HEK293T (cell line): ENCODE measurements at regions not wholly inside any gene's neighbourhood (a gene's known extent, or its start where the extent isn't known, plus 50 kb on each side); places are given as distances from the start of the nearest gene placed in this dataset.

Experiments used
- CTCF ChIA-PET: fragments of 350-600 bp; formaldehyde crosslinking; extraction: SDS; loops from one replicate; lab custom pipeline; 2021; ENCODE audit warnings: antibody characterized with exemption, inconsistent platforms; lab: Yijun Ruan, JAX
- POLR2A ChIA-PET: fragments of 350-600 bp; formaldehyde crosslinking; extraction: SDS; loops from one replicate; lab custom pipeline; 2020; ENCODE audit warnings: antibody characterized with exemption, inconsistent platforms; lab: Yijun Ruan, JAX
- DNase-seq: peaks from one replicate; pipeline ENCODE4 v3.0.0; 2012; ENCODE audit warnings: mixed read lengths; ENCODE audit errors: extremely low spot score
- ARNT ChIP-seq: fragments of 450-650 bp; IDR thresholded peaks from 2 replicates; pipeline ENCODE4 v1.6.1; 2017; ENCODE audit warnings: mild to moderate bottlenecking
- BHLHE40 ChIP-seq: fragments of 450-650 bp; IDR thresholded peaks from 2 replicates; pipeline ENCODE4 v1.6.1; 2016; ENCODE audit warnings: mild to moderate bottlenecking, moderate library complexity, borderline replicate concordance
- CTBP1 ChIP-seq: fragments of 450-650 bp; IDR thresholded peaks from 2 replicates; pipeline ENCODE4 v1.6.1; 2016; ENCODE audit warnings: borderline replicate concordance
- ELF4 ChIP-seq: fragments of 450-650 bp; IDR thresholded peaks from 2 replicates; pipeline ENCODE4 v1.6.1; 2017; ENCODE audit warnings: antibody characterized with exemption
- FOXA1 ChIP-seq: fragments of 450-650 bp; IDR thresholded peaks from 2 replicates; pipeline ENCODE4 v1.6.1; 2016; ENCODE audit warnings: mild to moderate bottlenecking
- FOXK2 ChIP-seq: fragments of 450-650 bp; IDR thresholded peaks from 2 replicates; pipeline ENCODE4 v1.6.1; 2016; ENCODE audit warnings: mild to moderate bottlenecking
- FOXM1 ChIP-seq: fragments of 450-650 bp; IDR thresholded peaks from 2 replicates; pipeline ENCODE4 v1.6.1; 2017; ENCODE audit warnings: mild to moderate bottlenecking, borderline replicate concordance
- HDGF ChIP-seq: fragments of 450-650 bp; IDR thresholded peaks from 2 replicates; pipeline ENCODE4 v1.6.1; 2017; ENCODE audit warnings: antibody characterized with exemption, borderline replicate concordance
- L3MBTL2 ChIP-seq: fragments of 450-650 bp; conservative IDR thresholded peaks from 2 replicates; pipeline ENCODE4 v1.6.1; 2016; ENCODE audit warnings: mild to moderate bottlenecking
- LEF1 ChIP-seq: fragments of 450-650 bp; IDR thresholded peaks from 2 replicates; pipeline ENCODE4 v1.6.1; 2017; ENCODE audit warnings: mild to moderate bottlenecking, borderline replicate concordance
- NFRKB ChIP-seq: fragments of 450-650 bp; IDR thresholded peaks from 2 replicates; pipeline ENCODE4 v1.6.1; 2016; ENCODE audit warnings: mild to moderate bottlenecking, moderate library complexity
- SP1 ChIP-seq: fragments of 450-650 bp; IDR thresholded peaks from 2 replicates; pipeline ENCODE4 v1.6.1; 2017
- SUZ12 ChIP-seq: fragments of 450-650 bp; IDR thresholded peaks from 2 replicates; pipeline ENCODE4 v1.6.1; 2016; ENCODE audit warnings: mild to moderate bottlenecking
- TARDBP ChIP-seq: fragments of 450-650 bp; IDR thresholded peaks from 2 replicates; pipeline ENCODE4 v1.6.1; 2016
- ZNF384 ChIP-seq: fragments of 450-650 bp; IDR thresholded peaks from 2 replicates; pipeline ENCODE4 v1.6.1; 2016
- TF ChIP-seq, protein P1 (sequence below): fragments of 450-650 bp; IDR thresholded peaks from 2 replicates; pipeline ENCODE4 v1.6.1; 2016

GRCh38 chr7:25718596-25718995, 433.4 kb upstream of the NFE2L3 start:
- ChIA-PET POLR2A (interaction anchor here (0.8 to 1.0 kb wide), 2 partner anchors 10 to 133 kb away, joined by 3 read pairs; no protein-coding TSS in a partner anchor), CTCF (interaction anchor here (1.0 kb wide), 1 partner anchor 9 kb away, joined by 3 read pairs; no protein-coding TSS in a partner anchor)
- no peak for DNase-seq
- TF ChIP-seq TARDBP (no peak), FOXK2 (no peak), SUZ12 (no peak), L3MBTL2 (no peak), BHLHE40 (no peak), CTBP1 (no peak), ELF4 (no peak), ARNT (no peak), FOXA1 (no peak), LEF1 (no peak), HDGF (no peak), SP1 (no peak), ZNF384 (no peak), NFRKB (no peak)
- TF ChIP-seq, protein P1, sequence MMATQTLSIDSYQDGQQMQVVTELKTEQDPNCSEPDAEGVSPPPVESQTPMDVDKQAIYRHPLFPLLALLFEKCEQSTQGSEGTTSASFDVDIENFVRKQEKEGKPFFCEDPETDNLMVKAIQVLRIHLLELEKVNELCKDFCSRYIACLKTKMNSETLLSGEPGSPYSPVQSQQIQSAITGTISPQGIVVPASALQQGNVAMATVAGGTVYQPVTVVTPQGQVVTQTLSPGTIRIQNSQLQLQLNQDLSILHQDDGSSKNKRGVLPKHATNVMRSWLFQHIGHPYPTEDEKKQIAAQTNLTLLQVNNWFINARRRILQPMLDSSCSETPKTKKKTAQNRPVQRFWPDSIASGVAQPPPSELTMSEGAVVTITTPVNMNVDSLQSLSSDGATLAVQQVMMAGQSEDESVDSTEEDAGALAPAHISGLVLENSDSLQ, result no peak

- TF ChIP-seq HDGF (no peak), ELF4 (no peak), ZNF384 (no peak), BHLHE40 (no peak), SUZ12 (no peak), CTBP1 (no peak), FOXA1 (no peak), SP1 (no peak), ARNT (no peak), FOXK2 (no peak), FOXM1 (no peak), L3MBTL2 (no peak), LEF1 (no peak), NFRKB (no peak), TARDBP (no peak)
- TF ChIP-seq, protein P1, result no peak
- CTCF ChIA-PET, result no interaction called here
- DNase-seq, result no peak
- POLR2A ChIA-PET, result interaction anchor here (1.0 to 2.2 kb wide), 2 partner anchors 132 kb away, joined by 3 to 7 read pairs; no protein-coding TSS in a partner anchor
Observed at GRCh38 chr7:25719190-25719896, 432.7 kb upstream of the NFE2L3 start.

GRCh38 chr7:25720427-25720826, 431.6 kb upstream of the NFE2L3 start:
- POLR2A ChIA-PET, result interaction anchor here (2.2 kb wide), 1 partner anchor 131 kb away, joined by 7 read pairs; no protein-coding TSS in a partner anchor
- CTCF ChIA-PET, result interaction anchor here (0.7 to 1.0 kb wide), 3 partner anchors 10 to 128 kb away, joined by 3 to 4 read pairs (median 3); no protein-coding TSS in a partner anchor
- TF ChIP-seq SP1, result no peak
- TF ChIP-seq ELF4, result no peak
- TF ChIP-seq FOXK2, result no peak
- TF ChIP-seq, protein P1, result no peak
- TF ChIP-seq L3MBTL2, result no peak
- no peak for TF ChIP-seq ZNF384
- no peak for TF ChIP-seq LEF1
- no peak for TF ChIP-seq SUZ12
- no peak for TF ChIP-seq NFRKB
- no peak for TF ChIP-seq TARDBP
- TF ChIP-seq HDGF, result no peak
- TF ChIP-seq ARNT, result no peak
- DNase-seq, result peak; percentile 47

DNA sequence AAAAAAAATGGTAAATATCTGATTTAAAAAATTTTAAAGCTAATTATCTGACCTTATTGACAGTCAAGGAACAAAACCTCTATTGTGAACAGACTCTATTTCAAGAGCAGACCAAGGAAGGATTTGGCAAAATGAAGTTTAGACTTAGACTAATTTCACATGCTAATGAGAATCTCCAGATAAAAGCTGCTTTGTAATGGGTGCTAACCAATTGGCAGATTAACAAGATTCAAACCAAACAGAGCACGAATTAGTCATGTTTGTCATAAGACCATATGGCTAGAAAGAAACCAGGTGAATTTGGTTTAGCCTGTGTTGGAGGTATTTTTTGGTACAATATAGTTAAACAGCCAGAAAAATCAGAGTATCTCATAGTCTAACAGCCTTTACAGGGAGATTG, 429.1 kb upstream of the NFE2L3 start:
- POLR2A ChIA-PET, result interaction anchor here (1.0 kb wide), 1 partner anchor 84 kb away, joined by 3 read pairs; no protein-coding TSS in a partner anchor
- CTCF ChIA-PET, result interaction anchor here (0.7 kb wide), 1 partner anchor 10 kb away, joined by 4 read pairs; no protein-coding TSS in a partner anchor
- no peak for DNase-seq
- no peak for TF ChIP-seq BHLHE40
- TF ChIP-seq ELF4, result no peak

DNA sequence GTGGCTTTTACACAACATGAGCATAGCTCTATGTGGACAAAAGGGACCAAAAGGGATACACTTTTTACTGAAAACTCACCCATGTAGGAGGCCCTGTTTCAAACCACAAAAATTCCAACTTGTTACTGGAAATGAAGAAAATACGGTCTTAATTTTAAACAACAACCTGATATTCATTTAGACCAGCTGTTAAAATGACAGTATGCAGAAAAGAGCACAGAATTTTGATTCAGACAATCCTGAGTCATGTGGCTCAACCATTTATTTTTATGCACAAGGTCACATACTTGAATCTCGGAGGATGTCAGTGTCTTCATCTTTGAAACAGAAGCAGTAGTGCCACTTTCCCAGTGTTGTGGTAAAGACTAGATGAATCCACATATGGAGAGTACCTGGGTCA, 426.5 kb upstream of the NFE2L3 start:
- CTCF ChIA-PET, result interaction anchor here (1.4 kb wide), 1 partner anchor 129 kb away, joined by 3 read pairs; no protein-coding TSS in a partner anchor
- no peak for TF ChIP-seq FOXK2
- TF ChIP-seq, protein P1, result no peak
- no peak for TF ChIP-seq NFRKB
- no peak for TF ChIP-seq BHLHE40
- TF ChIP-seq SP1, result no peak
- no peak for TF ChIP-seq L3MBTL2
- TF ChIP-seq ARNT, result no peak
- TF ChIP-seq SUZ12, result no peak
- TF ChIP-seq ELF4, result no peak
- no peak for TF ChIP-seq LEF1
- no peak for TF ChIP-seq FOXM1
- no peak for TF ChIP-seq FOXA1
- no peak for TF ChIP-seq CTBP1
- TF ChIP-seq TARDBP, result no peak
- POLR2A ChIA-PET, result interaction anchor here (0.8 kb wide), 1 partner anchor 25 kb away, joined by 3 read pairs; no protein-coding TSS in a partner anchor
- DNase-seq, result no peak
